ENCODE measurements at regions not wholly inside any gene's neighbourhood (a gene's known extent, or its start where the extent isn't known, plus 50 kb on each side); places are given as distances from the start of the nearest gene placed in this dataset.

DNA sequence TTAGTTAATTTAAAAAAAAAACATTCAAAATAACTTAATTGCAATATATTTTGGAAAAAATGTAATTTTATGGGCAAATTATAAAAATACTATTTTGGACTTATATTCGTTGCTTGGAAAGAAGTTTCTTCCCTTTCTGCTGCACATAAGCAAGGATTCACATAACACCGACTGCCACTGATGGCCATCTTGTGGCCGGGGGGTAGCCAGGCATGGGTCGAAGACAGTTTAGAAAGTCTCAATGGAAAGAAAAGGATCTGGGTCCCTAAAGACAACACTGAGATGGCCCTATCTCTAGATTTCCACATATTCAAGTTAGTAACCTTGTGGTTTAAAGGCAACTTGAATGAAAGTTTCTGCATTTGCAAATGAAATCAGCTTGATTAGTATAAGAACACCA, 318.6 kb downstream of the AKAIN1 start:
- TF ChIP-seq POLR2AphosphoS5 (IDR thresholded peaks at IDR 0.05) (no peak), CTCF (IDR thresholded peaks at IDR 0.05) (no peak)
